WI38 (cell line): ENCODE measurements at regions not wholly inside any gene's neighbourhood (a gene's known extent, or its start where the extent isn't known, plus 50 kb on each side); places are given as distances from the start of the nearest gene placed in this dataset.
"Not testable (repeated sequence)": the region's sequence is repeated elsewhere in the genome, so short reads cannot be mapped to it uniquely, and the experiment has no call there.

Experiments used
- H3K4me3 ChIP-seq: 2 replicates; pipeline ENCODE4 v1.5.1; 2011; ENCODE audit warnings: low read depth, mild to moderate bottlenecking, control low read depth, low read length
- TF ChIP-seq, protein P1 (sequence below): IDR thresholded peaks from 2 replicates; pipeline ENCODE4 v1.5.1; 2012; ENCODE audit warnings: low read depth, mild to moderate bottlenecking, control low read depth, low read length

DNA sequence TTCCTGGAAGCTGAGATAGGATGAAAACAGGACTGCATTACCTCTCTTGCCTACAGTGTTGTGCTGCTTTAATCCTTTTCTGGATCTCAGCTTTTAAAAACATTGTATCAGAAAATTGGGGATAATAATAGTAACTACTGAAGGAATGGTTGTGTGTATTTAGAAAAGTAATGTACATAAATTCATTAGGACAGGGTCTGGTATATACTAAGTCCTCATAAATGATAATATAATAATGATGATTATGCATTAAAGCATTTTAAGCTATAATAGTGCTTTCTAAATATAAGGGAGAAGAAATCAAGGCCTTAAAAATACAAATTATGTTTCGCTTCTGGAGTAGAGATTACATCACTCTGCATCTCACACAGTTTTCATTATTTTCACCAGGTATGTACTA is 530.1 kb downstream of the ZNF385D start:
- TF ChIP-seq, protein P1, sequence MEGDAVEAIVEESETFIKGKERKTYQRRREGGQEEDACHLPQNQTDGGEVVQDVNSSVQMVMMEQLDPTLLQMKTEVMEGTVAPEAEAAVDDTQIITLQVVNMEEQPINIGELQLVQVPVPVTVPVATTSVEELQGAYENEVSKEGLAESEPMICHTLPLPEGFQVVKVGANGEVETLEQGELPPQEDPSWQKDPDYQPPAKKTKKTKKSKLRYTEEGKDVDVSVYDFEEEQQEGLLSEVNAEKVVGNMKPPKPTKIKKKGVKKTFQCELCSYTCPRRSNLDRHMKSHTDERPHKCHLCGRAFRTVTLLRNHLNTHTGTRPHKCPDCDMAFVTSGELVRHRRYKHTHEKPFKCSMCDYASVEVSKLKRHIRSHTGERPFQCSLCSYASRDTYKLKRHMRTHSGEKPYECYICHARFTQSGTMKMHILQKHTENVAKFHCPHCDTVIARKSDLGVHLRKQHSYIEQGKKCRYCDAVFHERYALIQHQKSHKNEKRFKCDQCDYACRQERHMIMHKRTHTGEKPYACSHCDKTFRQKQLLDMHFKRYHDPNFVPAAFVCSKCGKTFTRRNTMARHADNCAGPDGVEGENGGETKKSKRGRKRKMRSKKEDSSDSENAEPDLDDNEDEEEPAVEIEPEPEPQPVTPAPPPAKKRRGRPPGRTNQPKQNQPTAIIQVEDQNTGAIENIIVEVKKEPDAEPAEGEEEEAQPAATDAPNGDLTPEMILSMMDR: no peak
- H3K4me3 ChIP-seq: no peak overlapping the region

DNA sequence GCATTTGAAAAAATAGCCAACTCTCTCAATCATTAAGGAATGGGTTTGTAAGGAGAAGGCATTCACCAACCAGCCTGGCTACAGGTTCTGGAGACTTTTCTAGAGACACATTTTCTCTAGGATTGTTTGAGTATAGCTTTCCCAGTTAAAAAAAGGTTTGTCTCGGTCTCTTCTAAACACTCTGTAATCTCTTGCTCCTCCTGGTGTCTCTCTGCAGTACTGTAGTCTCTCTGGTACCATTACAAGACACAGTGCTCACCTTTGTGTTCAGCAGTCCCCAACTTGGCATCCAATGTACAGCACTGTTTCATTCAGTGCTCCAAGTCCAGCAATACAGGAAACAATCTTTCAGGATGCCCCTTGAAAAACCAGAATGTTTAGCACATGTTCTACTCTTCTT is 534.4 kb downstream of the ZNF385D start:
- TF ChIP-seq, protein P1: no peak
- H3K4me3 ChIP-seq: no peak overlapping the region

- H3K4me3 ChIP-seq: not testable (repeated sequence)
These were observed 546.9 kb downstream of the ZNF385D start for GRCh38 chr3:21204122-21204521.

GRCh38 chr3:21195203-21195602 is 555.8 kb downstream of the ZNF385D start:
- TF ChIP-seq, protein P1: no peak
- H3K4me3 ChIP-seq: no peak overlapping the region

DNA sequence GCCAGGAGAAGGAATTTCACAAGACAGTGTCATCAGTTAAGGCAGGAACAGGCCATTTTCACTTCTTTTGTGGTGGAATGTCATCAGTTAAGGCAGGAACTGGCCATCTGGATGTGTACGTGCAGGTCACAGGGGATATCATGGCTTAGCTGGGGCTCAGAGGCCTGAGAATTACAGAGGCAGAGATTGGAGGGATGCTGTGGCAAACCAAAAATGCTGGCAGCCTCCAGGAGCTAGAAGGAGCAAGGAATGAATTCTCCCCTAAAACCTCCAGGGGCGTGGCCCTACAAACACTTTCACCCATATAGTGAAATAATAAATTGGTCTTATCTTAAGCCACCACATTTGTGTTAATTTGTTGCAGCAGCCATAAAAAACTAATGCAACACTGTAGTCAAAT is 557.0 kb downstream of the ZNF385D start:
- not testable (repeated sequence) for H3K4me3 ChIP-seq

DNA sequence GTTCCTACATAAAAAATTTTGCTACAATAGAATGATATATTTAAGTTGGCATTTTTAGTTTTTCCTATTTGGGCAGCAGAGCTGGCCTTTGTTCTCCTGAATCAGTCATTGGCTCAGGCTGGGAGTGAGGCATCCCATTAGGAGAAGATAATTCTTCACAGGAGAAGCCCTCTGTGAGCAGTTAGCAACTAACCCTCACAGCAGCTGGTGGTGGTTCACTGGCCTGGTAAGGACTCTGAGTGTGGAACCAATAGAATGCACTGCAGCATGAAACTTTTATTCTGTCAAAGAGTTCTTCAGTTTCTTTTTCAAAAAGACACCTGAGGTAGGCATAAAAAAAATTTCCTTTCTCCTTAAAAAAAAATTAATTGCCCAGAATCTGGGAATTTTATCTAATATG is 562.6 kb downstream of the ZNF385D start:
- TF ChIP-seq, protein P1: no peak
- no peak overlapping the region for H3K4me3 ChIP-seq

DNA sequence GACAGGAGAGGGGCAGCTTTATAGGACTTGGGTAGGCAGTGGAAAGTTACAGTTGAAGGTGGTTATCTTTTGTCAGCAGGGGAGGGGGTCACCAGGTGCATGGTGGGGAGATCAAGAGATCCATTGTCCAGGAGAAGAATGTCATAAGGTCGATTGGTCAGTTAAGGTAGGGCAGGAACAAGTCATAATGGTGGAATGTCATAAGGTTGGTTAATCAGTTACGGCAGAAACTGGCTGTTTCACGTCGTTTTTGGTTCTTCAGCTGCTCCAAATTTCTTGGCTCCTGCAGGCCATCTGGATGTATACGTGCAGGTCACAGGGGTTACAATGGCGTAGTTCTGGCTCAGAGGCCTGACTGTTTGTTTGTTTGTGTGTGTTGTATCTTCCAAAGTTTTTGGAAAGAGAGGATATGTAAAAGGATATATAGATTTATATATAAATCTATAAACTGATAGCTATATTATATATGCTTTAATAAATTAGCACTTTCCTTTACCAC is 565.1 kb downstream of the ZNF385D start:
- H3K4me3 ChIP-seq: no peak overlapping the region

GRCh38 chr3:21174461-21174860 is 576.5 kb downstream of the ZNF385D start:
- TF ChIP-seq, protein P1: no peak
- H3K4me3 ChIP-seq: no peak overlapping the region

More for the DNA sequence above, 565.1 kb downstream of the ZNF385D start:
- TF ChIP-seq, protein P1: no peak

GRCh38 chr3:21170964-21171363 is 580.0 kb downstream of the ZNF385D start:
- TF ChIP-seq, protein P1: no peak
- no peak overlapping the region for H3K4me3 ChIP-seq
